SK-N-SH treated with all-trans-retinoic acid at 6 μM for 48 hours (cell line): ENCODE measurements at regions not wholly inside any gene's neighbourhood (a gene's known extent, or its start where the extent isn't known, plus 50 kb on each side); places are given as distances from the start of the nearest gene placed in this dataset.

Experiments used
- GLIS3 ChIP-seq: fragments of 250-450 bp; sonication (Bioruptor Pico); IDR thresholded peaks from 2 replicates; pipeline ENCODE4 v1.5.0; 2020; ENCODE audit warnings: mild to moderate bottlenecking, moderate library complexity
- OSR1 ChIP-seq: fragments of 250-450 bp; sonication (Bioruptor Pico); IDR thresholded peaks from 2 replicates; pipeline ENCODE4 v1.8.0; 2022; ENCODE audit warnings: moderate library complexity, mild to moderate bottlenecking, inconsistent platforms
- RARB ChIP-seq: fragments of 250-450 bp; sonication (Bioruptor Pico); IDR thresholded peaks from 2 replicates; pipeline ENCODE4 v1.8.0; 2021; ENCODE audit warnings: mild to moderate bottlenecking, moderate library complexity

GRCh38 chr4:111675746-111676145 lies 469.5 kb upstream of the FAM241A start:
- TF ChIP-seq OSR1 (CRISPR knock-in tag) (no peak), RARB (CRISPR knock-in tag) (no peak), GLIS3 (CRISPR knock-in tag) (no peak)
